H1 (cell line): ENCODE measurements at regions not wholly inside any gene's neighbourhood (a gene's known extent, or its start where the extent isn't known, plus 50 kb on each side); places are given as distances from the start of the nearest gene placed in this dataset.

Experiments used
- CTCF ChIA-PET: fragments of 300-600 bp; sonication (Branson Sonifier 250); formaldehyde crosslinking; loops from one replicate; lab custom pipeline; 2021; ENCODE audit not compliant: partially characterized antibody; lab: Charles Lee
- POLR2A ChIA-PET: fragments of 300-600 bp; sonication (Branson Sonifier 250); formaldehyde crosslinking; loops from one replicate; lab custom pipeline; 2021; ENCODE audit warnings: inconsistent platforms; ENCODE audit not compliant: partially characterized antibody; lab: Charles Lee
- DNase-seq, 2 experiments: peaks; one replicate each; pipeline versions ENCODE4 v3.0.0 to v3.0.0-alpha.2; 2010 to 2022; ENCODE audit warnings: low spot score in 2 of 2, low read depth in 1 of 2, mixed read lengths in 1 of 2
- FAIRE-seq: peaks from 2 replicates; lab custom pipeline; 2011; peaks lifted over from hg19 to GRCh38; lab: Jason Lieb, UNC
- H2AFZ ChIP-seq: 2 replicates; pipeline ENCODE4 v1.8.1; 2012; ENCODE audit warnings: low read length, inconsistent platforms
- H2AK5ac ChIP-seq: 2 replicates; pipeline ENCODE4 v1.6.1; 2013; ENCODE audit warnings: low read depth, low read length
- H2BK120ac ChIP-seq: replicated peaks from 2 replicates; pipeline ENCODE3; 2013; ENCODE audit warnings: low read depth, low read length, inconsistent platforms
- H2BK12ac ChIP-seq: 2 replicates; pipeline ENCODE4 v1.6.1; 2013; ENCODE audit warnings: low read depth, low read length
- H2BK15ac ChIP-seq: 2 replicates; pipeline ENCODE4 v1.6.1; 2013; ENCODE audit warnings: low read length
- H2BK20ac ChIP-seq: 2 replicates; pipeline ENCODE4 v1.6.1; 2013; ENCODE audit warnings: low read length
- H2BK5ac ChIP-seq: 2 replicates; pipeline ENCODE4 v1.6.1; 2013; ENCODE audit warnings: low read depth, low read length
- H3K14ac ChIP-seq: 2 replicates; pipeline ENCODE4 v1.6.1; 2013; ENCODE audit warnings: inconsistent platforms; ENCODE audit not compliant: insufficient read length
- H3K18ac ChIP-seq: 2 replicates; pipeline ENCODE4 v1.6.1; 2013; ENCODE audit warnings: low read length; ENCODE audit errors: extremely low read depth
- H3K23ac ChIP-seq: 2 replicates; pipeline ENCODE4 v1.6.1; 2013; ENCODE audit warnings: inconsistent platforms; ENCODE audit not compliant: insufficient read length
- H3K23me2 ChIP-seq: 2 replicates; pipeline ENCODE4 v1.6.1; 2013; ENCODE audit warnings: low read depth, low read length
- H3K27ac ChIP-seq: 2 replicates; pipeline ENCODE4 v1.6.1; 2011; ENCODE audit warnings: low read depth, low read length, inconsistent platforms
- H3K27me3 ChIP-seq, 4 experiments: replicated peaks in 1 of 4; 1 replicate in 1 of 4; 2 replicates in 3 of 4; pipeline versions ENCODE4 v1.6.1 to v1.8.1; 2011 to 2013; ENCODE audit warnings: low read length in 3 of 4, mild to moderate bottlenecking in 3 of 4, inconsistent platforms in 2 of 4, mixed read lengths in 2 of 4, moderate library complexity in 1 of 4; ENCODE audit not compliant: control insufficient read depth in 3 of 4, insufficient read depth in 3 of 4; ENCODE audit errors: extremely low read depth in 1 of 4
- H3K36me3 ChIP-seq, 4 experiments: 2 replicates each; pipeline versions ENCODE4 v1.6.1 to v1.8.1; 2011 to 2013; ENCODE audit warnings: mild to moderate bottlenecking in 4 of 4, low read length in 3 of 4, moderate library complexity in 2 of 4, control low read depth in 1 of 4, inconsistent platforms in 1 of 4; ENCODE audit not compliant: insufficient read depth in 4 of 4, control insufficient read depth in 2 of 4
- H3K4ac ChIP-seq: replicated peaks from 2 replicates; pipeline ENCODE3; 2013; ENCODE audit warnings: low read length, low read depth, mixed read lengths, inconsistent platforms; ENCODE audit not compliant: insufficient read length
- H3K4me1 ChIP-seq, 4 experiments: replicated peaks in 1 of 4; 1 replicate in 1 of 4; 2 replicates in 3 of 4; pipeline versions ENCODE4 v1.6.1 to v1.8.1; 2011 to 2013; ENCODE audit warnings: low read length in 3 of 4, inconsistent platforms in 2 of 4, mixed read lengths in 1 of 4; ENCODE audit not compliant: insufficient read depth in 4 of 4, control insufficient read depth in 3 of 4
- H3K4me2 ChIP-seq, 2 experiments: 2 replicates each; pipeline versions ENCODE4 v1.6.1 to v1.8.1; 2011 to 2013; ENCODE audit warnings: low read depth in 2 of 2, low read length in 2 of 2, control low read depth in 1 of 2, inconsistent platforms in 1 of 2, mild to moderate bottlenecking in 1 of 2; ENCODE audit not compliant: insufficient read depth in 1 of 2
- H3K4me3 ChIP-seq, 4 experiments: fragments of 200-600, 300-600 bp in 1 of 4; sonication (generic), shearing (Covaris generic), sonication (Bioruptor Twin) in 1 of 4; 2 replicates each; pipeline versions ENCODE4 v1.5.1 to v1.8.1; 2011 to 2016; ENCODE audit warnings: low read length in 4 of 4, low read depth in 3 of 4, control low read depth in 2 of 4, inconsistent platforms in 2 of 4, mild to moderate bottlenecking in 2 of 4, mixed read lengths in 1 of 4, moderate library complexity in 1 of 4; ENCODE audit not compliant: insufficient read depth in 2 of 4; ENCODE audit errors: extremely low read depth in 1 of 4
- H3K56ac ChIP-seq: replicated peaks from 2 replicates; pipeline ENCODE3; 2013; ENCODE audit warnings: low read depth, mild to moderate bottlenecking, mixed read lengths, low read length, inconsistent platforms; ENCODE audit not compliant: insufficient read length
- H3K79me1 ChIP-seq: 2 replicates; pipeline ENCODE4 v1.6.1; 2013; ENCODE audit warnings: low read depth, low read length, control low read depth
- H3K79me2 ChIP-seq, 2 experiments: 2 replicates each; pipeline versions ENCODE4 v1.6.1 to v1.8.1; 2012 to 2013; ENCODE audit warnings: low read length in 2 of 2, mild to moderate bottlenecking in 2 of 2, inconsistent platforms in 1 of 2; ENCODE audit not compliant: insufficient read depth in 2 of 2, control insufficient read depth in 1 of 2
- H3K9ac ChIP-seq, 4 experiments: replicated peaks in 1 of 4; 1 replicate in 1 of 4; 2 replicates in 3 of 4; pipeline versions ENCODE4 v1.6.1 to v1.8.1; 2011 to 2013; ENCODE audit warnings: low read depth in 3 of 4, low read length in 3 of 4, control low read depth in 2 of 4, mild to moderate bottlenecking in 2 of 4, moderate library complexity in 2 of 4, inconsistent platforms in 1 of 4; ENCODE audit errors: extremely low read depth in 1 of 4
- H3K9me3 ChIP-seq, 2 experiments: 2 replicates each; pipeline versions ENCODE4 v1.6.1 to v1.8.1; 2012 to 2013; ENCODE audit warnings: mild to moderate bottlenecking in 2 of 2, moderate library complexity in 2 of 2, control low read depth in 1 of 2, inconsistent platforms in 1 of 2, low read depth in 1 of 2, low read length in 1 of 2, mixed read lengths in 1 of 2; ENCODE audit not compliant: insufficient read depth in 2 of 2
- H4K20me1 ChIP-seq, 2 experiments: replicated peaks in 1 of 2; 2 replicates each; pipeline versions ENCODE3 to v1.8.1; 2011 to 2013; ENCODE audit warnings: inconsistent platforms in 2 of 2, low read length in 2 of 2, mild to moderate bottlenecking in 1 of 2; ENCODE audit not compliant: insufficient read depth in 2 of 2, control insufficient read depth in 1 of 2
- H4K5ac ChIP-seq: 2 replicates; pipeline ENCODE4 v1.6.1; 2013; ENCODE audit warnings: low read length, low read depth, mixed read lengths, inconsistent platforms; ENCODE audit not compliant: insufficient read length
- H4K8ac ChIP-seq: 2 replicates; pipeline ENCODE4 v1.8.0; 2013; ENCODE audit warnings: mild to moderate bottlenecking, moderate library complexity, low read length, inconsistent platforms; ENCODE audit not compliant: insufficient read depth; ENCODE audit errors: extremely low read depth
- H4K91ac ChIP-seq: replicated peaks from 2 replicates; pipeline ENCODE3; 2013; ENCODE audit warnings: low read length, mixed read lengths, inconsistent platforms; ENCODE audit not compliant: insufficient read length
- BACH1 ChIP-seq: IDR thresholded peaks from 2 replicates; pipeline ENCODE4 v1.6.1; 2012; ENCODE audit warnings: low read length, improper control_type of control experiment
- BCL11A ChIP-seq, 2 experiments: IDR thresholded peaks; one replicate each; pipeline ENCODE4 v1.6.1; 2011; ENCODE audit warnings: low read depth in 2 of 2, low read length in 2 of 2, mild to moderate bottlenecking in 2 of 2
- CBX5 ChIP-seq: fragments of 300-800, 300-1000 bp; sonication (generic); IDR thresholded peaks from 2 replicates; pipeline ENCODE4 v1.7.1; 2016; ENCODE audit warnings: antibody characterized with exemption, low read length, low read depth
- CHD1 ChIP-seq: IDR thresholded peaks from 2 replicates; pipeline ENCODE4 v1.6.1; 2012; ENCODE audit warnings: low read depth, low read length, improper control_type of control experiment
- EGR1 ChIP-seq: IDR thresholded peaks from 2 replicates; pipeline ENCODE4 v1.6.1; 2011; ENCODE audit warnings: low read depth, low read length, borderline replicate concordance
- GABPA ChIP-seq: IDR thresholded peaks from 2 replicates; pipeline ENCODE4 v1.6.1; 2011; ENCODE audit warnings: mild to moderate bottlenecking, low read length, moderate library complexity, borderline replicate concordance; ENCODE audit not compliant: insufficient read depth
- JUN ChIP-seq: IDR thresholded peaks from 2 replicates; pipeline ENCODE4 v1.6.1; 2011; ENCODE audit warnings: low read depth, mild to moderate bottlenecking, improper control_type of control experiment, low read length
- KDM1A ChIP-seq: fragments of 200-600, 300-600 bp; sonication (generic); IDR thresholded peaks from 2 replicates; pipeline ENCODE4 v1.7.1; 2016; ENCODE audit warnings: mild to moderate bottlenecking, low read length, borderline replicate concordance
- RAD21 ChIP-seq, 2 experiments: IDR thresholded peaks in 1 of 2; conservative IDR thresholded peaks in 1 of 2; 2 replicates each; pipeline ENCODE4 v1.6.1; 2011; ENCODE audit warnings: low read depth in 2 of 2, low read length in 2 of 2, improper control_type of control experiment in 1 of 2, inconsistent platforms in 1 of 2, mild to moderate bottlenecking in 1 of 2, moderate library complexity in 1 of 2
- RFX5 ChIP-seq: IDR thresholded peaks from 2 replicates; pipeline ENCODE4 v1.6.1; 2011; ENCODE audit warnings: low read depth, low read length, improper control_type of control experiment, borderline replicate concordance
- RNF2 ChIP-seq: fragments of 200-900, 300-1000 bp; sonication (generic); IDR thresholded peaks from 2 replicates; pipeline ENCODE4 v1.7.1; 2016; ENCODE audit warnings: borderline replicate concordance, low read depth, mild to moderate bottlenecking, antibody characterized with exemption, low read length; ENCODE audit not compliant: poor library complexity, severe bottlenecking; ENCODE audit errors: missing control alignments
- SAP30 ChIP-seq: fragments of 300-600 bp; sonication (generic); IDR thresholded peaks from 2 replicates; pipeline ENCODE4 v1.7.1; 2012; ENCODE audit warnings: low read length, moderate library complexity, mild to moderate bottlenecking, inconsistent platforms; ENCODE audit not compliant: insufficient read depth, insufficient replicate concordance
- SP2 ChIP-seq: IDR thresholded peaks from 2 replicates; pipeline ENCODE4 v1.6.1; 2012; ENCODE audit warnings: mild to moderate bottlenecking, low read length, inconsistent platforms
- SP4 ChIP-seq: IDR thresholded peaks from 2 replicates; pipeline ENCODE4 v1.6.1; 2012; ENCODE audit warnings: low read length, inconsistent platforms
- TEAD4 ChIP-seq: IDR thresholded peaks from 2 replicates; pipeline ENCODE4 v1.6.1; 2012; ENCODE audit warnings: low read depth, low read length, inconsistent platforms, mixed read lengths

DNA sequence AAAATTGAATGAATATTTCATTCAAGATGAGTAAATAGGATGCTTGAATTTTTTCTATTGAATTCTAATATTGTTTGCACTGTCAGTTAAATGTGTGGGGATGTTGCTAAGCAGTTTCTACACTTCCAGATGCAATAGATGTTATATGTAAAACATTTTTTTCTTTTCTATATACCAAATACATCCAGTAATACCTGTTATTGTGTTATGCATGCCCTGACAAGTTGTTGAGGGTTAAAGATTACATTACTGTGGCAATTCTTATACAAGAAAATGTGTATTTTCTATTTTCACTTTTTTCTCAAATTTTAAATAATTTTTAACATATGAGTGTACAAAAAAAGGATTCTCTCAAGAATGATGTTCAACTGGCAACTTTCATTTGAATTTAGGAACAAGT lies 713.9 kb downstream of the GATA3 start:
- no peak overlapping the region for H3K27ac ChIP-seq
- H3K79me2 ChIP-seq, result no peaks in the 10 kb centered on the region
- no peak overlapping the region for H2AFZ ChIP-seq
- H3K14ac ChIP-seq, result no peak overlapping the region
- H3K9me3 ChIP-seq, result no peaks in the 10 kb centered on the region
- H3K4me2 ChIP-seq, result no peak overlapping the region
- H3K18ac ChIP-seq, result no peak overlapping the region
- POLR2A ChIA-PET, result no interaction called here
- no peak overlapping the region for H4K5ac ChIP-seq
- H3K79me1 ChIP-seq, result no peaks in the 10 kb centered on the region
- CTCF ChIA-PET, result interaction anchor here (0.6 to 1.3 kb wide), 3 partner anchors 17 to 894 kb away, joined by 3 to 4 read pairs (median 3); no protein-coding TSS in a partner anchor
- no peak overlapping the region for H3K9ac ChIP-seq
- H3K4ac ChIP-seq, result no peak overlapping the region
- H4K8ac ChIP-seq, result no peak overlapping the region
- no peak overlapping the region for H2AK5ac ChIP-seq
- peaks cover 0 to 5% (median 0%) of the 10 kb centered on the region in 4 experiments; a peak in 1 of 7 replicates for H3K4me1 ChIP-seq
- no peaks in the 10 kb centered on the region for H3K36me3 ChIP-seq
- H2BK15ac ChIP-seq, result no peak overlapping the region
- H3K4me3 ChIP-seq, result no peak overlapping the region
- FAIRE-seq (no peak), DNase-seq (no peak)
- no peak for TF ChIP-seq EGR1
- TF ChIP-seq TEAD4, result no peak
- no peak for TF ChIP-seq RFX5
- TF ChIP-seq KDM1A, result no peak
- TF ChIP-seq GABPA, result no peak
- no peak for TF ChIP-seq RAD21 (IDR thresholded peaks at IDR 0.05 in 1 of 2, conservative IDR thresholded peaks at IDR 0.05 in 1 of 2; ENCODE audit: low read depth in 2 of 2, low read length in 2 of 2)
- TF ChIP-seq JUN, result no peak
- no peak for TF ChIP-seq SP4
- no peak for TF ChIP-seq CHD1
- TF ChIP-seq BACH1, result no peak
- TF ChIP-seq SAP30, result no peak
- TF ChIP-seq CBX5, result no peak
- no peak for TF ChIP-seq BCL11A (IDR thresholded peaks at IDR 0.05; ENCODE audit: low read depth in 2 of 2, low read length in 2 of 2)
- no peak for TF ChIP-seq SP2
- TF ChIP-seq RNF2, result no peak
- H2BK20ac ChIP-seq, result no peak overlapping the region
- no peak overlapping the region for H4K91ac ChIP-seq
- H3K23ac ChIP-seq, result no peak overlapping the region
- no peaks in the 10 kb centered on the region for H3K23me2 ChIP-seq
- H2BK120ac ChIP-seq, result no peak overlapping the region
- no peak overlapping the region for H3K56ac ChIP-seq
- no peak overlapping the region for H2BK5ac ChIP-seq
- no peak overlapping the region for H2BK12ac ChIP-seq
- H4K20me1 ChIP-seq, result no peaks in the 10 kb centered on the region
- H3K27me3 ChIP-seq, result no peaks in the 10 kb centered on the region
